Testis (tissue), 2 donors: ENCODE measurements at regions not wholly inside any gene's neighbourhood (a gene's known extent, or its start where the extent isn't known, plus 50 kb on each side); places are given as distances from the start of the nearest gene placed in this dataset.

ENCODE experiments used
- CTCF ChIP-seq, 3 experiments: fragments of 450-650 bp in 2 of 3; fragments of 200-600 bp in 1 of 3; sonication (generic) in 1 of 3; IDR thresholded peaks; one replicate each; pipeline ENCODE4 v1.5.1; 2016 to 2019; ENCODE audit warnings: antibody characterized with exemption in 3 of 3, mild to moderate bottlenecking in 2 of 3, moderate library complexity in 1 of 3
- POLR2A ChIP-seq: fragments of 450-650 bp; IDR thresholded peaks from one replicate; pipeline ENCODE4 v1.6.1; 2017; ENCODE audit warnings: antibody characterized with exemption, mild to moderate bottlenecking, moderate library complexity

GRCh38 chr11:128289048-128289447 lies 298.3 kb downstream of the ETS1 start:
- TF ChIP-seq POLR2A = no peak
- TF ChIP-seq CTCF (IDR thresholded peaks at IDR 0.05) = no peak
